Glomerular visceral epithelial cell (primary cell): ENCODE measurements at regions not wholly inside any gene's neighbourhood (a gene's known extent, or its start where the extent isn't known, plus 50 kb on each side); places are given as distances from the start of the nearest gene placed in this dataset.

Source experiments
- DNase-seq: peaks from one replicate; pipeline ENCODE4 v3.0.0-alpha.2; 2016; ENCODE audit errors: extremely low spot score

DNA sequence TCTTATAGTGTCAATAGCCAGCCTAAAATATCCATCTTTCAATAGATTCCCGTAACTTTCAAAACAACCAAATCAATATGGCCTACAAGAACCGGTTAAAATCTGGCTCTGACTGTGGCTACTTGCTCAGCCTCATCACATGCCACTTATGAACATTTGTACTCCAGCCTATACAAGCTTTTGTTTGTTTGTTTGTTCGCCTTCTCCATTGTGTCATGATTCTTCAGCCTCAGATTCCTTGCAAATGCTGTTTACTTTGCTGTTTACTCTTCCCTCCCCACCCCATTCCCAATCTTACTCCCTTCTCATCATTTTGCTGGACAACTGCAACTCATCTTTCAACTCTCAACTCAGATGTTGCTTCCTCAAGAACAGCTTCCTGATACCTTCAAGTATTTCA is 161.2 kb downstream of the CAPZA3 start:
- no peak for DNase-seq

DNA sequence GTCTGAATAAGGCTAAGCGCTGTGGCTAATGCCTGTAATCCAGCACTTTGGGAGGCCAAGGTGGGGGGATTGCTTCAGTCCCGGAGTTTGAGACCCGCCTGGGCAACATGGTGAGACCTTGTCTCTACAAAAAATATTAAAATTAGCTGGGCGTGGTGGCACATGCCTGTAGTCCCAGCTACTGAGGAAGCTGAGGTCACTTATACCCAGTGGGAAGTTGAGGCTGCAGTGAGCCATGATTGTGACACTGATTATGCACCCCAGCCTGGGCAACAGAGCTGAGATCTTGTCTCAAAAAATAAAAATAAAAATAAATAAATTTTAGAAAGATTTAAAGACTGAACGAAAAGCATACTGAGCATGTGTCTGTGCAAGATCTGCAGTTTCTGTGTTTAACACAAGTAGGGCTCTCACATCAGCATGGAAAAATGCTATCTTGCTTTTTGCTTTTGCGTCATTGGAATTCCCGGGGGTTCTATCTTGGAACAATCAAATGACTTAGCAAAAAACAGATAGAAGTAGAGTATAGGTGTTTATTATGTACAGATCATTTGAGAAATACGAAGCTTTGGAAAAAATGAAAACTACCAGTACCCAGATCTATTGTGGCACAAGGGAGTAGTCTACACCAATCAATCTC is 161.9 kb downstream of the CAPZA3 start:
- no peak for DNase-seq

DNA sequence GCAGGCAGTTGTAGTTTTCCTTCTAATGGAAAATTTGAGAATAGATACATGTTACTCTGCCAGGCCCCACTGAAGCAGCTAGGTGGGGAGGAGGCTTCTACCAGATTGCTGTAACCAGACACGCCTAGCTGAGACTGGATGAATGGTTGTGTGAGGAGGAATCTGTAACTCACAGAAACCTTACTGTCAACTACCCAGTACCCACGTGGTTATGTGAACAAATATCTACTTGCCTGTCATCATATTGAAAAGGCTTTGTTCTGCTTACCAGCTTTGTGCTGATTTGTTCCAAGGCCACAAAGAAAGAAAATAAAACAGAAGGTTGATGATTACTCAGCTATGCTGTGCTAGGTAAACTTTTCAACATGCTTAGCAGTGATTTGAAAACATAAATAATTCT is 167.2 kb downstream of the CAPZA3 start:
- no peak for DNase-seq

DNA sequence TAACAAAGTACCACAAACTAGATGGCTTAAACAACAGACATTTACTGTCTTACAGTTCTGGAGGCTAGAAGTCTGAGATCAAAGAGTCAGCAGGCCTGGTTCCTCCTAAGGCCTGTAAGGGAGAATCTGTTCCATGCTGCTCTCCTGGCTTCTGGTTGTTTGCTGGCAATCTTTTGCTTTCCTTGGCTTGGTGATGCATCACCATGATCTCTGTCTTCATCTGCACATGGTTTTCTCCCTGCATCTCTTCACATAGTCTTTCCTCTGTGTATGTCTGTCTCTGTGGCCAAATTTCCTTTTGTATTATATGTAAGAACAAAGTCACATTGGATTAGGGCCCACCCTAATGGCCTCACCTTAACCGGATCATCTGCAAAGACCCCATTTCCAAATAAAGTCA is 168.5 kb downstream of the CAPZA3 start:
- DNase-seq = no peak

DNA sequence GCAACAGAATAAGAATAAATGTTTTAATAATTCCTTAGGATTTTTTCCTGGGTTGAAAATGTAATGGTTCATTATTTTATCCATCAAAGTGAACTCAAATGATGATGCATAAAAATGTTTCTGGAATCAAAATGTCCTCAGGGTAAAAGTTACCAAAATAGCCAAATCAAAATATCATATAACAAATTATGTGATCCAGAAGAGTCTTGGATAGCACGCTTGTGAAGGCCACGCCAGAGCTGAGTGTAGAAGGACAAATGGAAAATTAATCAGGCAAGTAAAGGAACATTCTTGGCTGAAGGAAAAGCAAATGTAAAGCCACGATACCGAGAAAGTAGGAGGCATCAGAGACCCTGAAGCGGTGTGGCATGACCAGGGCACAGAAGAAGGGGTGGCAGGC is 169.2 kb downstream of the CAPZA3 start:
- no peak for DNase-seq

DNA sequence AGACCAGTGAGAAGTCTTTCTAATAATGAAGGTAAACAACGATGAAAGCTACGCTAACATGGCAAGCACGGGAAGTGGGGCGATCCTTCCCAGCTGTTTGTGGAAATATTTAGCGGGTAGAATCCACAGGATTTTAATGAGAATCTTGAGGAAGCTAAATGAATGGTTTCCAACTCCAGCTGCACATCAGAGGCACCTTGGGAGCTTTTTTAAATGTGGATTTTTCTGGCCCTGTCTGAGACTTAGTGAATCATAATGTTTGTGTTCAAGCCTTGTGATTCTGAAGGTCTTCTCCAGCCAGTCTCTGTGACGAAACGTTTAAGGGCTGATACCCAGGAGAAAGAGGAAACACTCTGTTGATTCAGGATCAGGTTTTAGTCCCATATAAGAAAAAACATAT is 169.8 kb downstream of the CAPZA3 start:
- DNase-seq = no peak

DNA sequence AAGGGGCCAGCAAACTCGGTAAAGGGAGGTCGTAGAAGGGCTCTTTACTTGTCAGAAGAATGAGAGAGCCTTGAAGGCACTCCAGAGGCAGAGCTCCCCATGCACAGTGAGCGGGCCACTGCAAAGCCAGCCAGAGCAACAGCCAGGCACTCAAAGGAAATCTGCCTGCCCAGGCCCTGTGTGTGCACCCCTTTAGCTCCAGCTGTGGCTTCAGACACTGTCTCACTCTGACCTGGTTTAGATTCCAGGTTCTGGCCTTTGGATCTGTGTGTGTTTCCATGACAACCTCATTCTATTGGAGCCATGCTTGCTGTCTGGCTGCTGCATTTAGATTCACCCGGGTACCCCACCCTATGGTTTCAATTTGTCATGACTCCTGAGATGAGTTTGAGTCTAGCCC is 170.3 kb downstream of the CAPZA3 start:
- no peak for DNase-seq

DNA sequence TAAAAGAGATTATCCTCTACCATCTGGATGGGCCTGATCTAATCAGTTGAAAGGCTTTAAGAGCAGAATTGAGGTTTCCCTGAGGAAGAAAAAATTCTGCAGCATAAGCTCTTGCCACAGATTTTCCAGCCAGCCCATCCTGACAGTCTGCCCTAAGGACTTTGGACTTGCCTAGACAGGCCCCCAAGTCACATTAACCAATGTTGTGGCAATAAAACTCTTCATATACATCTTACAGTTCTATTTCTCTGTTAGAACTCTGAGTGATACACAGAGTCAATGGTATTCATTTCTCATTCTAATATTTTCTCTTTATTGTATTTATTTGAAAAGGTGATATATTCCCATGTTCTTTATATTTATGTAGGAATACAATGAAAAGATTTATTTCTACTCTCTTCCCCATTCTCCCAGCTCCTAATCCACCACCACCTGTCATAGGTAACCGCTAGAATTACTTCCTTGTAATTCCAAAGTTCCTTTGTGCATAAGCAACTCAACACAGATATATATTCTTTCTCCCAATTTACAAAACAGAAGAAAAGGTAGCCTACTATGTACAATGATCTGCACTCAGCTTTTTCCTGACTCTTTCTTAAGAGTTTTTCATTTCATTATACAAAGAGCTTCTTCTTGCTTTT is 182.1 kb downstream of the CAPZA3 start:
- no peak for DNase-seq

DNA sequence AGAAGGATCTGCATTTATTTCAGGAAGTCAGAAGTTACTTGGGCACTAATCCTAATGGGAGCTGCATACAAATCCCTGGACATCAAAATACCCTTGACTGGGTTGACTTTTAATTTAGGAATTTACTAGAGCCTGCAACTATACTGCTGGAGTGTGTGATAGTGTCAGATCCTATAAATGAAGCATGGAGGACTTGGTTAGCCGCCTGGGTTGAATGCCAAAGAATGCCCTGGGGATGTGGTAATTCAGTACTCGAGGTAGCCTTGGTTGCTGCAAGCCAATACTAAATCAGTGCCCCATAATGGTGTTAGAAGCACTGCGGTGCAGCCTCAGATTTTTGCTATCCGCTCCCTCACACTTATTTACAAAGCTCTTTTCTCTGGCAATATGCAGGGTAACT is 184.9 kb downstream of the CAPZA3 start:
- DNase-seq = no peak

DNA sequence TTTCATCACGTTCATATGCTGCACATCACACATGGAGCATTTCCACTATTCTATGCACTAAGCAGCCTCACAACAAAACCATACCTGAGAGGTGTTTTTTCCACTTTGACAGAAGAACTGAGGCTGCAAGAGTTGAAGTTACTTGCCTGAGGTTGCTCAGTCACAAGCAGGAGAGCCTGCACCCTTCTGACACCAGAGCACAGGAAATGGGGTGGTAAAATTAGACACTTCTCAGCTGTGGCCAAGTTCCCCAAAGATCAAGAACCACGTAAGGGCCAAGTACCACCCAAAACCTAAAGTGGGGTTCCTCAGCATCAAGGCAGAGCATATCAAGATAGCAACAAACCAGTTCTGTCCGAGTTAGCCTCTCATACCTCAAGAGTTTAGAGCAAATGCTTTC is 185.8 kb downstream of the CAPZA3 start:
- DNase-seq = no peak

DNA sequence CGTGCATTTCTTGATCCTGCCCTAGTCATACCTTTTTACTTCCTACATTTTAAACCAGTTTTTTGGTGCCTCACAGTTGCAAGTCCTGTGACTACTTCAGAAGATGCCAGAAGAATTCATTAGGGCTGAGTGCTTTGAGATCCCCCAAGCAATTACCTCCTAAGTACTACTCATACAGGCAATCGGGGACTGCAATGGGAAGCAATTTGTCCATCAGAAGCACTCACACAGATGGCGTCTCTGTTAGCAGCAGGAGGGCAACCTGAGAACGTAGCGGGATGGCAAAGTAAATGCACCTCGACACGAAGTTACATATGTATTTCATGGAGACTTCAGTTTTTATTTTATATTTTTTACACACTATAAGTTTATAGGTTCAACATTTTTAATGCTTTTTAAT is 188.3 kb downstream of the CAPZA3 start:
- no peak for DNase-seq

DNA sequence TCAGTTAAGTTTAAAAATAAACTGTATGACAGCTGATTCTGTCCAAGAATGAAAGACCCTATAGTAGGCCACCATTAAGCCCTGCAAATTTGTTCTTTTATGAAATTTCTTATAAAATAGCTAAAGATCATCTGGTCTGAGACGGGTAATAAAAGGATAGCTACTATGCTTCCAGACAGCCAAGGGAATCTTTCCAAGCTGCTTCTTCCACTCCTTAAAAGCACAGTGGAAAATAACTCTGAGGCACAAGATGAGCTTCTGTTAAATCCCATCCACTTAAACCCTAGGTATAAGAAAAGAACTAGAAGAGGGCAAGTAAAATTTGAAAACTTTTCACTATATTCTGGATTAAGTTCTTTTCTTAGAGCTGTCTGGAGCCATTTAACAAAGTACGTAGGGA is 194.3 kb downstream of the CAPZA3 start:
- DNase-seq = no peak

DNA sequence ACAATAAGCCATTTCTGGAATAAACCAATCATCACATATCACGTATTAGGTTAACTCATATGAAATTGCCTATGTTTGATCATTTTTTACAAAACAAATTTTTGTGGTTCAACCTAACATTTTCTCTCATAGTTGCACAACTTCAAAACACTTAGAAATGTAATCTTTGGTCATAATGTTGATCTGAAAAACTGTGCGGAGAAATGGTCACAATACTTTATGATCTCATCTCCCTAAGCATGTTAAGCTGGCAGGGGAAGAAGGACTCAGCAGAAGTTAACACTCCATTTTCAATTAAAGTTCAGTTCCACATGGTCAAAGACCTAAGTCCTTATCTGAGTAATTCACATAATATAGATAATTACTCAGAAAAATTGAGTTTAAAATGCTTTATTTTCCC is 194.8 kb downstream of the CAPZA3 start:
- no peak for DNase-seq

DNA sequence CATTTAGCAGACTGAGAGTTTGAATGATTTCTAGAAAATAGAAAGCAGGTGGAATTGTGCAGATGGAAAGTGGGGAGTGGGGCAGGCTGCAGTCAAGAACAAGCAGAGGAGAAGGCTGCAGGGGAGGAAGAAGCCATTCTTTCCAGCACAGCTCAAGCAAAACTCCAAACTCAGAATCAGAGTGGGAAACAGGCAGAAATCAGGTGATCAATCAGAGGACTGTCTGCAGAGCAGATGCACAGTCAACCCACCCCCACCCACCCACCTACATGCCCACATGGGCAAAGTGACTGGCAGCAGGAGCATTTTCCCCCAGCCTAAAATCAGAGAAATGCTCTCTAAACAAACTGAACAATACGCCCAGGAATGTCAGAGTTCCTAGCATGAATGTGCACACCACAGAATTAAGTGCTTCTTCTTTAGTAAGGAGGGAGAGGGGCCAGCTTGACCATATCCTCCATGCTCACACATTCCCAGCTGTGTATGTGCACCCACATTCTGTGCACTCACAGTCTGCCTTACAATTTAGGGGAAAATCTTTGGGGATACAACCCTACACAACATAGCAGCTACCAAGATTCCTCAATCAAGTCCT is 194.1 kb upstream of the PLEKHA5 start:
- no peak for DNase-seq

DNA sequence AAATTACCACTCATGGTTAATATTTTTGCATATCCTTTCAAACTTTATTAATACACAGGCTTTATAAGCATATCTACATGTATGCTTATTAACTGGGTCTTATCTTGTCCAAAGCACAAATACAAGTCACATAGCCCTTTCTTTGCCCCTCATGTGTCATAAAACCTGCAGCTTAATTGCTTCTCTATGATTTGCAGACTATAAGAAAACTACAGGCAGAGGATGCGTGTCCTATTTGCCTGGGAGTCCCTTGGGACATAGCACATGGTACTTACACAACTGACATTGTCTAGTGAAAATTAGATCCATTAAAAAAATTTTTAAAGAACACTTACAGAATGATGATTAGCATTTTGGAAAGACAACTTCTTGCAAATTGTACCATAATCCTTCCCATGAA is 190.5 kb upstream of the PLEKHA5 start:
- DNase-seq = no peak

DNA sequence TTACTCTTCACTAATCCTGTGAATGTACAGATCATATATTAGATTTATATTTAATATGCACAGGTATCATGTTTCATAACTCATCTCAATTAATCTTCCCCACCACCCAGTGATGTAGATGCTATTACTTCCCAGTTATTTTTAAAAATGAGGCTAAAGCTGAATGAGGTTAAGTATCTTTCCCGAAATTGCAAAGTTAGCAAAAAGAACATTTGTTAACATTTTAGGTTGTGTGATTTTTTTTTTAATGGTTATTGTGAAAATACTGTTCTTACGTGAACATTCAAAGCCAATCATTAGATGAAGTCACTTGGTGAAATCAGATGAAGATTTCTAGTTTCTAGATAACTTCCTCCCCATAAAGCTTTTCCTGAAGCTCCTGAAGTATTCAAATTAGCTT is 186.9 kb upstream of the PLEKHA5 start:
- no peak for DNase-seq

DNA sequence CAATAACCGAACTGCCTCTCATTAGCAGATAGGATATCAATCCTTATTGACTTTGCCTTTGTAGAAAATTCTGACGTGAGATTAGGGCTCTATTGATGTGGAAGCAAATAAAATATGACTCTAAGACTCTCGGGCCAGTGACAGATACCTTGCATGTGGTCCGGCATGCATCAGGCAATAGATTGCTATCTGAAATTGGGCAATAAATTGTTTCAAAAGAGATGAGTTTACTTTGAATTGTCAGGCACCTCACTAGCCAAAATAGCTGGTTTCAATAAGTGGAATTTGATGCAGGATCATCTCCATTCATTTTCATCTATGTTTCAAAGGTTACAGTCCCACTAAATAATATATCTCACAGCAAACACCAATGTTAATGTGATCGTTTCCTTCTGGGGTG is 186.3 kb upstream of the PLEKHA5 start:
- DNase-seq = no peak

DNA sequence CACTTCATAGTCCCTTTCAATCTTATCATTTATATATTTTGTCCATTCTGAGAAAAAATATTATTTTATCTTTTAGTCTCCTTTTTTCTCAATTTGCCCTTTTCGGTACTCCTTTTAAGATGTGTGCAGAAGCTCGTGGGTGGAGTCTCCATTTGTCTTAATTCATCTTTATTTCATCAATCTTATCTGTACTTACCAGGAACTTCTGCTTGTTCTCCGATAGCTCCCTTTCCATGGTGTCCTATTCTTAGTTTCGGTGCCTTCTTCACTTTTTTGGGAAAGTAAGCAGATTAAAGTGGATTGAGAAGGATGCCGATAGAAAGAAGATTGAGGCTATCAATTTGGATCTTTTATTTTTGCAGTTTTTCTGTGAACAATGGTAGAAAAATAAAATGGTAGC is 183.4 kb upstream of the PLEKHA5 start:
- no peak for DNase-seq

DNA sequence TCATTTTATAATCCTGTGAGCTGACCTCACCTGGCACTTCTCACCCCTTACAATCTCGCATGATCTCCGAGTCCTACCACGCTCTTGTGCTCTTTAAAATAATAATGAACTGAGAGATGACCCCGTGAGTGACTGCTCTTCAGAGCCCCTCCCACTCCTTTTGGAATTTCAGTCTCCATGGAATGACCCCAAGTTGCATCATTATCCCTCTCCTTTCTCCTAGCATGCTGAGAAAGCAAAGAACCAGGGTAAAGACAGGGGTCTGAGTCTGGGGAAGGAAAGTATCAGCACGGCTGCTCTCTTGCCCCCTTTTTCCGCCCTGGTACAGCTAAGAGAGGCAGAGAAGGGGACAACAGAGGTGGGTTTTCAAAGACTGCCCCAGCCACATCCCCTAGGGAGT is 178.3 kb upstream of the PLEKHA5 start:
- no peak for DNase-seq

DNA sequence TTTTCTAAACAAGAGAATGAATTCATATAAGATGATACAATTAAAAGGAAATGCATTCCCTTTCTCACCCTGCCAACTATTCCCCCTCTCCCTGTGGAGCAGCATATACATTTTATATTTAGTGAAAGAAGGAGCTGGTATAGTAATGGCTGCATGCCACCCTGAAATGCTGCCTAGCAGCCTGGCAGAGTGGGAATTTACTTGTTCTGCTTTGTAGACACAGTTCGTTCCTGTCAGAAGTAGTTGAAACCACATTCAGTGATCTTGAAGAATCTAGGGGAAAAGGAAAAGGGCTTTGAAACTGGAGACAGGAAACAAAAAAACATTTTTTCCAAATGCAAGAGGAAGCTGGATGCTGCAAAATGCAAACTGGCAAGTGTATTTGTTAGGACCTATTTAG is 176.0 kb upstream of the PLEKHA5 start:
- DNase-seq = no peak

DNA sequence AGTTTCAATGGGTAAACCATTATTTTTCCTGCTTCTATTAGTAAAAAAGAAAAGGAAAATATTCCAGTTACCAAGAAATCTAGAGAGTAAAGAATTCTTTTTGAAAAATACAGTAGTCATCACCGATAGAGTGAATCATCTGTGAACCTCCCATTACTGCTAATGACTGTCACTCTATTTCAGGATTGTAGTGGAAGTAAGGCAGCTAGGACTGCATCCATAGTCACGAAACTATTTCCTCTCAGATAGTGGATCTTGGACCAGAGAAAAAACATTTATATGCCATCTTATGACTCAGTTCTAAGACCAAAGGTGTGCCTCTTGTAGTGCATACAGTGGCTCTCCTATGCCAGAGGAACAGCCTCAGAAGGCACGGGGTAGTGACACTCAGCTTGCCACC is 173.9 kb upstream of the PLEKHA5 start:
- peak; percentile 1 for DNase-seq

DNA sequence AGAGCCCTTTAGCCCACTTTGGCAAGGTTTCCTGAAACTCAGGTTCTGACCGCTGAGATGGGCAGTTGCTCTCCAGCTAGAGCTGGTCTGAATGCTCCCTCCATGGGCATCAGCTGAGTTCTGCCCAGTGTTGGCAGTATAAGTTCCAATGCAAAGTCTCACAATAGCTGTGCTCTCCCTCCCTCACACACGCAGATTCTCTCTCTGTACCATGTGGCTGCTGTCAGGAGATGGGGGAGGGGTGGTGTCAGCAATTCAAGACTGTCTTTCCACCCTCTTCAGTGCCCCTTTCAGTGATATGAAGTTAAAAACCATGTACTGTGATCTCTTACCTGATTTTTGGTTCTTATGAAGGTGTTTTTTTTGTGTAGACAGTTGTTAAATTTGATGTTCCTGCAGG is 164.3 kb upstream of the PLEKHA5 start:
- no peak for DNase-seq

DNA sequence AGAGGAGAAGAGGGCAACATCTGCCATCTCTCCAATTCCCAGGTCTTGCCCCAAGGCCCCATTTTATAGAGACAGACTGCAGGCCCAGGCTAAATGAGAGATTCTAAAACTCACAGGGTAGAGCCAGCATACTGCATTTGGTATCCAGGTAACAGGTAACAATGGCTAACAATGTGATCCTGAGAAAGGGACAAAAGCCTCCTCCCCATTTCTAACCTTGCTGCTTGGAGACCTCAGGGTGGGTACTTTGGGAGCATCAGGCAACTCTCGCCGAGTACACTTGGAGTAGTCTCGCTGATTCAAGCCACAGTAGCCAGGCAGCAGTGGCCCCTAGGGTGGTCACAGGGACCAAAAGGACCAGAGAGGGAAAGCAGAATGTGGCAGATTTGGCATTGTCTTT is 162.6 kb upstream of the PLEKHA5 start:
- no peak for DNase-seq

DNA sequence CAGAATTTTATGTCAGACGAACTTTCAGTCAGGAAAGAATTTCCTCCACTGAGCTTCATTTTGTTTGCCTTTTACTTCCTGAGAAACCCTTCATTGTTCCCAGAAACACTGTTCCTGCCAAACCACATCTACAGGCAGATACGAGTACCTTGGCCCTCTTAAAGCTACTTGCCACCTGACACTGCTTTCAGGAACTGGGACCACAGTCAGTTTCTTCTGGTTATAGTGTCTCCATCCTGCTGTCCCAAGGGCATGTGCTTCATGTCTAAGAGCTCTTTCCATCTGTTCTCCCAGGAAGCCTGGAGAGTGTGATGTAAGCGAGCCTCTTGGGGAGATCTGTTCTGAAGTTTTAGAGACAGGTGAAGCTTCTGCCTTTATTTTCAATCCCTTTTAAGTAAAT is 161.7 kb upstream of the PLEKHA5 start:
- no peak for DNase-seq
